Testis (tissue), 2 donors: ENCODE measurements at regions not wholly inside any gene's neighbourhood (a gene's known extent, or its start where the extent isn't known, plus 50 kb on each side); places are given as distances from the start of the nearest gene placed in this dataset.

Experiments
- POLR2A ChIP-seq: fragments of 450-650 bp; IDR thresholded peaks from one replicate; pipeline ENCODE4 v1.6.1; 2017; ENCODE audit warnings: antibody characterized with exemption, mild to moderate bottlenecking, moderate library complexity
- TF ChIP-seq, protein P1 (sequence below), 3 experiments: fragments of 450-650 bp in 2 of 3; fragments of 200-600 bp in 1 of 3; sonication (generic) in 1 of 3; IDR thresholded peaks; one replicate each; pipeline ENCODE4 v1.5.1; 2016 to 2019; ENCODE audit warnings: antibody characterized with exemption in 3 of 3, mild to moderate bottlenecking in 2 of 3, moderate library complexity in 1 of 3

DNA sequence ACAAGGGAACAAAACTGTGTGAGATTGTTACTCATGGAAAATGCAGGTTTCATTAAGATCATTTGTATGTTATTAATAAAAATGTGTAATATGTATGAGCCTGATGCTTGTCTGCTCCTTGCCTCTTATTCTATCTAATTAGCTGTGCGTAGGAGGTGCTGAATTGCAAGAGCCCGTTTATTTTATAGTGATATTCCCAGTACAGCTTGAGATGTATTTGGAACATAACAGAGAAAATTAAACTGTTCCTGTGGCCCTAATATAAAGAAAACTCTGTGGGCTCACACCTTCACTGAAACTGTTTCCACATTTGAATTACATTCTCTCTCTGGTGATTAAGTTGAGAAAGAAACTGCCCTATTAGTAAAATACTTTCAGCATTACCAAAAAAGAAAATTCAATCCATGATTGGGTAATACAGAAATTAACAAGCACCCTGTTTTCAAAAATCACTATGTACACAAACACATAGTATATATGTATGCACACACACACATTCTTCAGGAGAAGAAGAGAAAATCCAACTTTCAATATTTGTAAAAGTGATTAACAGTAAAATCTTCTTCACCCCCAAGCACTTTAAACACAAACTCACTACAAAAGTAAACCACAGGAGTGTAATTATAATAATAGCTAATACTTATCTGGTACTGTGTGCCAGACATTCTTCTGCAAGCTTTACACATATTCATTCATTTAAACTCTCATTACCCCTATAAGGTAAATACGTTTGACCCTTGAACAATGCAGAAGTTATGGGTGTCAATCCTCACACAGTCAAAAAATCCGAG, 233.2 kb downstream of the PHLDA1 start:
- TF ChIP-seq, protein P1, sequence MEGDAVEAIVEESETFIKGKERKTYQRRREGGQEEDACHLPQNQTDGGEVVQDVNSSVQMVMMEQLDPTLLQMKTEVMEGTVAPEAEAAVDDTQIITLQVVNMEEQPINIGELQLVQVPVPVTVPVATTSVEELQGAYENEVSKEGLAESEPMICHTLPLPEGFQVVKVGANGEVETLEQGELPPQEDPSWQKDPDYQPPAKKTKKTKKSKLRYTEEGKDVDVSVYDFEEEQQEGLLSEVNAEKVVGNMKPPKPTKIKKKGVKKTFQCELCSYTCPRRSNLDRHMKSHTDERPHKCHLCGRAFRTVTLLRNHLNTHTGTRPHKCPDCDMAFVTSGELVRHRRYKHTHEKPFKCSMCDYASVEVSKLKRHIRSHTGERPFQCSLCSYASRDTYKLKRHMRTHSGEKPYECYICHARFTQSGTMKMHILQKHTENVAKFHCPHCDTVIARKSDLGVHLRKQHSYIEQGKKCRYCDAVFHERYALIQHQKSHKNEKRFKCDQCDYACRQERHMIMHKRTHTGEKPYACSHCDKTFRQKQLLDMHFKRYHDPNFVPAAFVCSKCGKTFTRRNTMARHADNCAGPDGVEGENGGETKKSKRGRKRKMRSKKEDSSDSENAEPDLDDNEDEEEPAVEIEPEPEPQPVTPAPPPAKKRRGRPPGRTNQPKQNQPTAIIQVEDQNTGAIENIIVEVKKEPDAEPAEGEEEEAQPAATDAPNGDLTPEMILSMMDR (IDR thresholded peaks at IDR 0.05), result no peak
- TF ChIP-seq POLR2A, result no peak
